ENCODE measurements at regions not wholly inside any gene's neighbourhood (a gene's known extent, or its start where the extent isn't known, plus 50 kb on each side); places are given as distances from the start of the nearest gene placed in this dataset.

DNA sequence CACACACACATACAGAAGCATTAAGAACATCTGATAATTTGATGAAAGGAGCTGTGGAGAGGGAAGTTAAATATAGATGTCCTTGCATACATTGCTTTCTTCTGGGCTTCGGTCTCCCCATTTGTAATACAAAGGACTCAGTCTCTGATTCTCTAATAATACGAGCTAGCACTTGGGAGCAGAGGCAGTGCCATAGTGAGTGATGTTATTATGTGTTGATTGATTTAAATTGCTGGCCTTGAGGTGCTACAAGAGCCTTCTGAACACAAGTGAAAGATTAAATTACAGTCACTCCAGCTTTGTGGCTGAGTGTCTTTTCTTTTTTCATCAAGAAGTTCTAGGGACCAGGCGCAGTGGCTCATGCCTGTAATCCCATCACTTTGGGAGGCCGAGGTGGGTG is 61.5 kb upstream of the HMGXB4 start:
- no TSS peak for BruUV-seq (replicated peaks)
- Histone ChIP-seq H2AFZ (ENCODE audit: low read depth, low read length) (no peak overlapping the region), H3K9ac (replicated peaks; ENCODE audit: extremely low read depth, insufficient read depth, low read length) (no peak overlapping the region), H3K4me3 (replicated peaks in 1 of 3; ENCODE audit: insufficient read depth in 1 of 3, low read depth in 1 of 3, low read length in 3 of 3) (no peak overlapping the region), H3K27ac (ENCODE audit: insufficient read depth, low read depth, low read length) (no peak overlapping the region), H4K20me1 (replicated peaks; ENCODE audit: control insufficient read depth, extremely low read depth, insufficient read depth, low read length) (no peaks in the 10 kb centered on the region), H3K9me1 (replicated peaks; ENCODE audit: control insufficient read depth, extremely low read depth, insufficient read depth, low read length) (no peaks in the 10 kb centered on the region), H3K4me2 (ENCODE audit: insufficient read depth, low read length) (no peak overlapping the region), H3K4me1 (ENCODE audit: control insufficient read depth, extremely low read depth, insufficient read depth, low read length) (peaks cover 8% of the 10 kb centered on the region), H3K36me3 (ENCODE audit: control insufficient read depth in 2 of 2, extremely low read depth in 1 of 2, insufficient read depth in 2 of 2, low read length in 2 of 2) (no peaks in the 10 kb centered on the region), H3K79me2 (ENCODE audit: control insufficient read depth, insufficient read depth, low read length) (no peaks in the 10 kb centered on the region), H3K27me3 (ENCODE audit: control insufficient read depth in 2 of 2, insufficient read depth in 2 of 2, low read length in 2 of 2) (peaks cover 0 to 2% of the 10 kb centered on the region in 2 experiments), H3K9me3 (replicated peaks; ENCODE audit: control insufficient read depth, insufficient read depth, low read length) (no peaks in the 10 kb centered on the region)
- dilution Hi-C loops (cut with MboI; ENCODE audit: extremely low pct_ligation_motif_present, low sequenced_read_pairs) = no loop called here
- POLR2A ChIA-PET = no interaction called here
- DNase-seq (ENCODE audit: low read depth, low spot score) (no peak), FAIRE-seq (no peak)
- intact Hi-C loops (cut with micrococcal nuclease) = no loop called here
- CTCF ChIA-PET = no interaction called here
- TF ChIP-seq JUN (IDR thresholded peaks at IDR 0.05; ENCODE audit: borderline replicate concordance, insufficient read depth, insufficient read length, low read depth) (no peak), POLR2A (IDR thresholded peaks at IDR 0.05; ENCODE audit: low read depth, low read length) (no peak), EZH2 (IDR thresholded peaks at IDR 0.05; ENCODE audit: borderline replicate concordance, low read depth, low read length, severe bottlenecking) (no peak), MYC (IDR thresholded peaks at IDR 0.05; ENCODE audit: low read depth, low read length) (no peak), GATA2 (IDR thresholded peaks at IDR 0.05; ENCODE audit: insufficient read depth, insufficient read length, low read depth, low read length) (no peak), FOS (IDR thresholded peaks at IDR 0.05; ENCODE audit: borderline replicate concordance, insufficient read depth, low read length) (no peak), POLR2AphosphoS5 (IDR thresholded peaks at IDR 0.05; ENCODE audit: insufficient read depth, low read depth, low read length) (no peak)

DNA sequence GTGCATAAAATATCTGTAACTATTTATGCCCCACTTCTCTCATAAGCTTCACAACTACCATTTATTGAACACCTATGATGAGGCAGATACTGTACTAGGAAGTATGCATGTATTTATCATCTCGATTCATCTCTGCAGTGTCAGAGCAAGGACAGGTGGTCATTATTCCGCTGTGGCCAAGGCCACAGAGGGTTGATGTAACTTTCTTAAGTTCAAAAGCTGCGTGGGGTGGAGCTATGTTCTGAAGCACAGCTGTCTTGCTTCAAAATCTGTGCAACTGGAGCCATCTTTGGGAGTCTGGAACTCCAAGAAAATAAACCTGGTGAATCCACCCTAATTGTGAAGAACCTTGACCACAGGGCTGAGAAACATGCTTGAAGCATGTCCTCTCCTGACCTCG is 60.2 kb upstream of the HMGXB4 start:
- Histone ChIP-seq H3K9ac (replicated peaks; ENCODE audit: extremely low read depth, insufficient read depth, low read length) (no peak overlapping the region), H3K4me3 (replicated peaks in 1 of 3; ENCODE audit: insufficient read depth in 1 of 3, low read depth in 1 of 3, low read length in 3 of 3) (no peak overlapping the region), H3K4me1 (ENCODE audit: control insufficient read depth, extremely low read depth, insufficient read depth, low read length) (no peaks in the 10 kb centered on the region), H3K9me1 (replicated peaks; ENCODE audit: control insufficient read depth, extremely low read depth, insufficient read depth, low read length) (no peaks in the 10 kb centered on the region), H3K27ac (ENCODE audit: insufficient read depth, low read depth, low read length) (no peak overlapping the region), H4K20me1 (replicated peaks; ENCODE audit: control insufficient read depth, extremely low read depth, insufficient read depth, low read length) (no peaks in the 10 kb centered on the region), H3K4me2 (ENCODE audit: insufficient read depth, low read length) (no peak overlapping the region), H3K36me3 (ENCODE audit: control insufficient read depth in 2 of 2, extremely low read depth in 1 of 2, insufficient read depth in 2 of 2, low read length in 2 of 2) (no peaks in the 10 kb centered on the region), H3K79me2 (ENCODE audit: control insufficient read depth, insufficient read depth, low read length) (no peaks in the 10 kb centered on the region), H2AFZ (ENCODE audit: low read depth, low read length) (no peak overlapping the region), H3K27me3 (ENCODE audit: control insufficient read depth in 2 of 2, insufficient read depth in 2 of 2, low read length in 2 of 2) (peaks cover 0 to 2% of the 10 kb centered on the region in 2 experiments), H3K9me3 (replicated peaks; ENCODE audit: control insufficient read depth, insufficient read depth, low read length) (no peaks in the 10 kb centered on the region)
- no TSS peak for BruUV-seq (replicated peaks)
- intact Hi-C loops (cut with micrococcal nuclease) (no loop called here), dilution Hi-C loops (cut with MboI; ENCODE audit: extremely low pct_ligation_motif_present, low sequenced_read_pairs) (no loop called here)
- CTCF ChIA-PET = interaction anchor here (1.3 kb wide), 1 partner anchor 34 kb away, joined by 5 read pairs; no protein-coding TSS in a partner anchor
- DNase-seq (ENCODE audit: low read depth, low spot score) (no peak), FAIRE-seq (no peak)
- POLR2A ChIA-PET = no interaction called here
- TF ChIP-seq MYC (IDR thresholded peaks at IDR 0.05; ENCODE audit: low read depth, low read length) (no peak), POLR2AphosphoS5 (IDR thresholded peaks at IDR 0.05; ENCODE audit: insufficient read depth, low read depth, low read length) (no peak), GATA2 (IDR thresholded peaks at IDR 0.05; ENCODE audit: insufficient read depth, insufficient read length, low read depth, low read length) (no peak), POLR2A (IDR thresholded peaks at IDR 0.05; ENCODE audit: low read depth, low read length) (no peak), FOS (IDR thresholded peaks at IDR 0.05; ENCODE audit: borderline replicate concordance, insufficient read depth, low read length) (no peak), EZH2 (IDR thresholded peaks at IDR 0.05; ENCODE audit: borderline replicate concordance, low read depth, low read length, severe bottlenecking) (no peak), JUN (IDR thresholded peaks at IDR 0.05; ENCODE audit: borderline replicate concordance, insufficient read depth, insufficient read length, low read depth) (no peak)
- TF ChIP-seq, protein P1, sequence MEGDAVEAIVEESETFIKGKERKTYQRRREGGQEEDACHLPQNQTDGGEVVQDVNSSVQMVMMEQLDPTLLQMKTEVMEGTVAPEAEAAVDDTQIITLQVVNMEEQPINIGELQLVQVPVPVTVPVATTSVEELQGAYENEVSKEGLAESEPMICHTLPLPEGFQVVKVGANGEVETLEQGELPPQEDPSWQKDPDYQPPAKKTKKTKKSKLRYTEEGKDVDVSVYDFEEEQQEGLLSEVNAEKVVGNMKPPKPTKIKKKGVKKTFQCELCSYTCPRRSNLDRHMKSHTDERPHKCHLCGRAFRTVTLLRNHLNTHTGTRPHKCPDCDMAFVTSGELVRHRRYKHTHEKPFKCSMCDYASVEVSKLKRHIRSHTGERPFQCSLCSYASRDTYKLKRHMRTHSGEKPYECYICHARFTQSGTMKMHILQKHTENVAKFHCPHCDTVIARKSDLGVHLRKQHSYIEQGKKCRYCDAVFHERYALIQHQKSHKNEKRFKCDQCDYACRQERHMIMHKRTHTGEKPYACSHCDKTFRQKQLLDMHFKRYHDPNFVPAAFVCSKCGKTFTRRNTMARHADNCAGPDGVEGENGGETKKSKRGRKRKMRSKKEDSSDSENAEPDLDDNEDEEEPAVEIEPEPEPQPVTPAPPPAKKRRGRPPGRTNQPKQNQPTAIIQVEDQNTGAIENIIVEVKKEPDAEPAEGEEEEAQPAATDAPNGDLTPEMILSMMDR (IDR thresholded peaks at IDR 0.05; ENCODE audit: extremely low read depth in 1 of 2, insufficient read depth in 1 of 2, low read depth in 1 of 2, low read length in 2 of 2) = no peak
- TF ChIP-seq, protein P2, sequence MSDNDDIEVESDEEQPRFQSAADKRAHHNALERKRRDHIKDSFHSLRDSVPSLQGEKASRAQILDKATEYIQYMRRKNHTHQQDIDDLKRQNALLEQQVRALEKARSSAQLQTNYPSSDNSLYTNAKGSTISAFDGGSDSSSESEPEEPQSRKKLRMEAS (IDR thresholded peaks at IDR 0.05; ENCODE audit: insufficient read depth, insufficient read length) = no peak
